ENCODE measurements at regions not wholly inside any gene's neighbourhood (a gene's known extent, or its start where the extent isn't known, plus 50 kb on each side); places are given as distances from the start of the nearest gene placed in this dataset.

- TF ChIP-seq CTCF (conservative IDR thresholded peaks at IDR 0.05; ENCODE audit: low read depth, low read length): no peak
- no peak for DNase-seq (ENCODE audit: low read depth)
- no peak overlapping the region for H3K4me3 ChIP-seq (ENCODE audit: low read depth, low read length)
These were observed 120.0 kb downstream of the KCNA5 start for GRCh38 chr12:5163661-5164060.

- no peak for TF ChIP-seq CTCF (conservative IDR thresholded peaks at IDR 0.05; ENCODE audit: low read depth, low read length)
- no peak overlapping the region for H3K4me3 ChIP-seq (ENCODE audit: low read depth, low read length)
- DNase-seq (ENCODE audit: low read depth): no peak
These were observed 121.8 kb downstream of the KCNA5 start for GRCh38 chr12:5165296-5165970.

DNA sequence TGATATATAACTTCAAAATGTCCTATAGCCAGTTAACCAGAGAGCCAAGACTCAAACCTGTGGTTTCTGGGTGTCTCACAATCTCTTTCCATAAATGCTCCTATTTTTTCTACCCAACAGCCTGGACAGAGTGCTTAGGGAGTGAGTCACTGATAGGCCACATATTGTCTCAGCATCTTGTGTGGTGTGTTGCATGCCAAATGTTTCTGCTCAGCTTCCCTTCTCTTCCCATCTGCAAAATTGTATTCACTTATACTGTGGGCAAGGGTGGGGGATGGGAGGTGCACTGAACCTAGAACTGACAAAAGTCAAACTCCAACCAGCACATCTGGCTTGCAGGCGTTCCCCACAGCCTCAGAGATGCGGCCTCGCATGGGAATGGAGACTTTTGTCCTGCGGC, 123.3 kb downstream of the KCNA5 start:
- peak; percentile 37 for DNase-seq (ENCODE audit: low read depth)
- no peak for TF ChIP-seq CTCF (conservative IDR thresholded peaks at IDR 0.05; ENCODE audit: low read depth, low read length)
- no peak overlapping the region for H3K4me3 ChIP-seq (ENCODE audit: low read depth, low read length)

DNA sequence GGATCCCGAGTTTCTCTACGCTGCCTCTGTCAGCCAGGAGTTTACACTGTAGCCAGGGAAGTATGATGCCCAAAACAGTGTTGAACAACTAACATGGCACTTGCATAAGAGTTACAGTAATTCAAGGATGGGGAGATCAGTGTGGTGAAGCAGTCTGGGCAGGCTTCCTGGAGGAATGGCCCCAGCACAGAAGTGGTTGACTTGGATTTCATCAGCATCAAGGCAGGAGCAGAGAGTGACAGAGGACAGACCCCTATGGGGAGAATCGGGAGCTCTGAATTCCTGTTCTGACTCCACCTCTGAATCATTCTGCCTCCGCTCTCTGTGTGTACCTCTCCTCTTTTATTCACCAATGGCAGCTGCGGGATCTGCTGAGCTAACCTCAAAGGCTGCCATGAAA, 124.5 kb downstream of the KCNA5 start:
- H3K4me3 ChIP-seq (ENCODE audit: low read depth, low read length): no peak overlapping the region
- no peak for TF ChIP-seq CTCF (conservative IDR thresholded peaks at IDR 0.05; ENCODE audit: low read depth, low read length)
- DNase-seq (ENCODE audit: low read depth): no peak

DNA sequence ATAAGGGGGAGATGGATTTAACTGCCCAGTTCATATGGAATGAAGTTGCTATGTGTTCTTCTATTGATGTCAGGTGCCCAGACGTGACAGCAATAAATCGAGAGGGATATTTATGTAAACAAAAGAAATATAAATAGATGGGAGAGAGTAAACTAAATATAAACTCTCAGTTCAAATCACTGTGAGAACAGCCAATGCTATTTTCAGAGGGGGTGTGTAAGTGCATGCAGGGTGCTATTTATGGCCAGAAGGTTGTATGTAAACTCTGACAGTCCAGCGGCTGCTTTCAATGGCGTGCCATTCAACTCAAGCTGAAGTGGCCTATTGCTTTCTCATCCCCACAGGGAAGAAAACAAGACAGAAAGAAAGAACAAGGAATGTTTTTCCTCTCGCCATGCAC, 127.2 kb downstream of the KCNA5 start:
- no peak for TF ChIP-seq CTCF (conservative IDR thresholded peaks at IDR 0.05; ENCODE audit: low read depth, low read length)
- H3K4me3 ChIP-seq (ENCODE audit: low read depth, low read length): no peak overlapping the region
- no peak for DNase-seq (ENCODE audit: low read depth)

DNA sequence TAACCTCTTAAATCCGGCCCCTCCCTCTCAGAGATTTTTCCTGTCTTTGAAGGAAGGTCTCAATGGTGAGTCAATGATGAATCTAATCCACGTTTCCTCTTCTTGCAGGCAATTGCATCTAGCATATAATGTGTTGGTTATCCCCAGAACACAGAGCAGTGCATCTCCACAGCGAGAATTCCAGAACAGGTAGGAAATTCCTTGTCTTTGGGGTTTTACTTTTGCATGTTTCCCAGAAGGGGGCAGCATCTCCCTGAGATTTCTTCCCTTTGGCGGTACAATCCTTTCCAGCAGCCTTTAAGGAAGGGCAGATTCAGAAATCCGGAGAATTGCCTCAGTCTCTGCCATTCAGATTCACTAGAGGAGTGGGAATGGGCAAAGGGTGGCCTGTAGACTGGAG, 128.0 kb downstream of the KCNA5 start:
- H3K4me3 ChIP-seq (ENCODE audit: low read depth, low read length): no peak overlapping the region
- DNase-seq (ENCODE audit: low read depth): no peak
- peak; percentile 71 for TF ChIP-seq CTCF (conservative IDR thresholded peaks at IDR 0.05; ENCODE audit: low read depth, low read length)

DNA sequence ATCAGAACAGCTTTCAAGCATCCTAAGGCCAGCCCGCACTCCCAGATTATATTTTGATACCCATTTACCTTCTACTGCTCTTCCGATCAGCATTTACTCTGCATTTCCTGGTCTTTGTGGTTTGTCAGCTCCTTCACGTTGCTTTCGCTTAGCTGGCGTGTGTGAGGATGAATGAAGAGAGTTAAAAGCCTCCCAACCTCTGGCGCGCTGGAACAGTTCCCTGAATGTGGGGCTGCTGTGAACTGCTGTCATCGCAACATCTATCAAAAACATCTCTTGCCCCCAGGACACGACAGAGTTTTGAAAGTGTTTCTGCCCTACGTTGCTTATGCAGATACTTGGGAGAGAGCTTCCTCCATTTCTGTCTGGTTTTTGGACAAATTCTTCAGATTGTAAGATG, 129.2 kb downstream of the KCNA5 start:
- H3K4me3 ChIP-seq (ENCODE audit: low read depth, low read length): no peak overlapping the region
- DNase-seq (ENCODE audit: low read depth): no peak
- no peak for TF ChIP-seq CTCF (conservative IDR thresholded peaks at IDR 0.05; ENCODE audit: low read depth, low read length)
